H1 (cell line): ENCODE measurements at regions not wholly inside any gene's neighbourhood (a gene's known extent, or its start where the extent isn't known, plus 50 kb on each side); places are given as distances from the start of the nearest gene placed in this dataset.

ENCODE experiments used
- EP300 ChIP-seq, 2 experiments: IDR thresholded peaks; 1 replicate in 1 of 2; 2 replicates in 1 of 2; pipeline ENCODE4 v1.6.1; 2011 to 2012; ENCODE audit warnings: low read depth in 2 of 2, low read length in 2 of 2, mild to moderate bottlenecking in 2 of 2, borderline replicate concordance in 1 of 2, inconsistent platforms in 1 of 2, moderate library complexity in 1 of 2
- EZH2 ChIP-seq: fragments of 200-600 bp; sonication (generic); IDR thresholded peaks from 2 replicates; pipeline ENCODE4 v1.7.1; 2012; ENCODE audit warnings: low read depth, mild to moderate bottlenecking, moderate library complexity, low read length, inconsistent platforms; ENCODE audit not compliant: severe bottlenecking
- HDAC2 ChIP-seq, 2 experiments: fragments of 300-600 bp in 1 of 2; sonication (generic) in 1 of 2; IDR thresholded peaks; 2 replicates each; pipeline ENCODE4 v1.6.1; 2011 to 2012; ENCODE audit warnings: low read depth in 2 of 2, low read length in 2 of 2, mild to moderate bottlenecking in 2 of 2, moderate library complexity in 2 of 2, borderline replicate concordance in 1 of 2, inconsistent platforms in 1 of 2
- POLR2A ChIP-seq, 2 experiments: IDR thresholded peaks; 1 replicate in 1 of 2; 2 replicates in 1 of 2; pipeline ENCODE4 v1.6.1; 2011; ENCODE audit warnings: low read depth in 2 of 2, low read length in 2 of 2, mild to moderate bottlenecking in 2 of 2; ENCODE audit errors: control extremely low read depth in 1 of 2
- RAD21 ChIP-seq, 2 experiments: IDR thresholded peaks in 1 of 2; conservative IDR thresholded peaks in 1 of 2; 2 replicates each; pipeline ENCODE4 v1.6.1; 2011; ENCODE audit warnings: low read depth in 2 of 2, low read length in 2 of 2, improper control_type of control experiment in 1 of 2, inconsistent platforms in 1 of 2, mild to moderate bottlenecking in 1 of 2, moderate library complexity in 1 of 2
- RXRA ChIP-seq: IDR thresholded peaks from 2 replicates; pipeline ENCODE4 v1.6.1; 2011; ENCODE audit warnings: low read depth, mild to moderate bottlenecking, low read length, moderate library complexity; ENCODE audit not compliant: insufficient read depth
- TAF1 ChIP-seq: IDR thresholded peaks from 2 replicates; pipeline ENCODE4 v1.6.1; 2011; ENCODE audit warnings: mild to moderate bottlenecking, low read depth, low read length
- TF ChIP-seq, protein P1 (sequence below): IDR thresholded peaks from 2 replicates; pipeline ENCODE4 v1.6.1; 2012; ENCODE audit warnings: inconsistent platforms

DNA sequence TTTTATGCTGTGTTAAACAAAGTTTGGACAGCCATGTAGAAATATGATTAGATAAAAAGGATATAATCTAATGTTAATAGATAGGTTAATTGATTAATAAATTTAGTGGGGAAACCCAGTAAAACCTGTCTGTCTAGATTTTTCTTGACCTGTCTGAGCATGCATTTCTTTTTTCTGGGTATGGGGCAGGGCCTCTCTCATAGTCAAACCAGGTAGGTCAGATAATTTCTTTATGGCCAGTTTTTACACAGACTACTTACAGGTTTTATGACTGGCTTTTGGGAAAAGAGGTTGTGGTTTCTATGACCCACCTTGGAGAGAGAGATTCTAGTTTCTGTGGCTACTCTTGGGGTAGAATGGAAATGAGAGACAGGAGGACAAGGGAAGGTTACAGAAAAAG is 135.6 kb upstream of the EPHA5 start:
- TF ChIP-seq POLR2A (IDR thresholded peaks at IDR 0.05; ENCODE audit: control extremely low read depth in 1 of 2, low read depth in 2 of 2, low read length in 2 of 2) (no peak), EP300 (IDR thresholded peaks at IDR 0.05; ENCODE audit: borderline replicate concordance in 1 of 2, low read depth in 2 of 2, low read length in 2 of 2) (no peak), RXRA (no peak), TAF1 (no peak), RAD21 (IDR thresholded peaks at IDR 0.05 in 1 of 2, conservative IDR thresholded peaks at IDR 0.05 in 1 of 2; ENCODE audit: low read depth in 2 of 2, low read length in 2 of 2) (no peak), EZH2 (no peak), HDAC2 (IDR thresholded peaks at IDR 0.05; ENCODE audit: borderline replicate concordance in 1 of 2, low read depth in 2 of 2, low read length in 2 of 2) (no peak)
- TF ChIP-seq, protein P1, sequence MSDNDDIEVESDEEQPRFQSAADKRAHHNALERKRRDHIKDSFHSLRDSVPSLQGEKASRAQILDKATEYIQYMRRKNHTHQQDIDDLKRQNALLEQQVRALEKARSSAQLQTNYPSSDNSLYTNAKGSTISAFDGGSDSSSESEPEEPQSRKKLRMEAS: no peak
